ENCODE measurements at regions not wholly inside any gene's neighbourhood (a gene's known extent, or its start where the extent isn't known, plus 50 kb on each side); places are given as distances from the start of the nearest gene placed in this dataset.
"Not testable (repeated sequence)": the region's sequence is repeated elsewhere in the genome, so short reads cannot be mapped to it uniquely, and the experiment has no call there.

DNA sequence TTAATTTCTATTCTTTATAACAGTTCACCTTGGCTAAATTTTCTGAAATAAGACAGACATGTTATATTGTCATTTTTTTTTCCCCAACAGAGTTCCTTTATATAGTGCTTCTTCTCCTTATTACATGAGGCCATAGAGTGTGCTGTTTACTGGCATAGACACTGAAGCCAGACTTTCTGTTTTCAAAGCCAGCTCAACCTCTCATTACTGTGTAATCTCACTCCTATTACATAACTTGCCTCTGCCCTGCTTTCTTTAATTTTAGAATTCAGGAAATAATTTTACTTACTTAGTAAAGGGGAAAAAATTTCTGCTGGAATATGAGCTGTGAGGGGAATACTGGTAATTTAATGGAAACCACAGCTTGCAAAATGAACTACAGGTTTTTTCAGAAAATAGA, 1380.4 kb downstream of the SLITRK1 start:
- no peaks in the 10 kb centered on the region for H3K36me3 ChIP-seq (ENCODE audit: control insufficient read depth in 4 of 4, insufficient read depth in 4 of 4, low read length in 3 of 4)
- H3K9me3 ChIP-seq (ENCODE audit: control extremely low read depth in 1 of 5, control insufficient read depth in 4 of 5, insufficient read depth in 2 of 5, low read depth in 1 of 5, low read length in 4 of 5), result no peaks in the 10 kb centered on the region
- no peak for DNase-seq
- no peak overlapping the region for H3K27ac ChIP-seq (ENCODE audit: insufficient read depth in 1 of 2, low read depth in 1 of 2, low read length in 2 of 2, poor library complexity in 1 of 2, severe bottlenecking in 2 of 2)
- H3K27me3 ChIP-seq (replicated peaks in 2 of 5; ENCODE audit: control insufficient read depth in 4 of 5, insufficient read depth in 5 of 5, low read length in 4 of 5), result no peaks in the 10 kb centered on the region
- ChIA-PET POLR2A (no interaction called here), CTCF (no interaction called here)
- peaks cover 0 to 6% (median 0%) of the 10 kb centered on the region in 4 experiments for H3K4me1 ChIP-seq (ENCODE audit: control extremely low read depth in 1 of 4, control insufficient read depth in 4 of 4, insufficient read depth in 4 of 4, low read length in 3 of 4)
- no peak overlapping the region for H3K4me3 ChIP-seq (ENCODE audit: control insufficient read depth in 1 of 7, extremely low read depth in 1 of 7, insufficient read depth in 4 of 7, low read depth in 2 of 7, low read length in 6 of 7)

DNA sequence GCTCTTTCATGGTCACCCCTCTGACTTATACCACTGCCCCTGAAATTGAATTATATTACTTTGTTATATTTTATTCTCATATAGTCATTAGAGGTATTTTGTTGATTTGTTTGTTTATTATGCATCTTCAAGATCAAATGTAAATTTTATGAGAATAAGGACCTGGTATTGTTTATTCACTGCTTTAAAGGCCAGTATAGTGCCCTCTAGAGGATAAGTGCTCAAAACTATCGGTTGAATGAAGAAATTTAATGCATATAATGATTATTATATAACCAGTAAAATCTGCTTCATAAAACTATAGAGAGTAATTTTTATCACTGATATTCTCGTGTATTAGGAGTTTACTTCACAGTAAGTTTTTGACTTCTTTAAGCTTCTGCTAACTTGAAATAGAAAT, 1401.9 kb downstream of the SLITRK1 start:
- ChIA-PET CTCF (no interaction called here), POLR2A (no interaction called here)
- no peak for DNase-seq
- no peaks in the 10 kb centered on the region for H3K4me1 ChIP-seq (ENCODE audit: control extremely low read depth in 1 of 4, control insufficient read depth in 4 of 4, insufficient read depth in 4 of 4, low read length in 3 of 4)
- H3K4me3 ChIP-seq (ENCODE audit: control insufficient read depth in 1 of 7, extremely low read depth in 1 of 7, insufficient read depth in 4 of 7, low read depth in 2 of 7, low read length in 6 of 7), result no peak overlapping the region
- H3K27ac ChIP-seq (ENCODE audit: insufficient read depth in 1 of 2, low read depth in 1 of 2, low read length in 2 of 2, poor library complexity in 1 of 2, severe bottlenecking in 2 of 2), result no peak overlapping the region
- H3K9me3 ChIP-seq (ENCODE audit: control extremely low read depth in 1 of 5, control insufficient read depth in 4 of 5, insufficient read depth in 2 of 5, low read depth in 1 of 5, low read length in 4 of 5), result peaks cover 0 to 3% (median 0%) of the 10 kb centered on the region in 5 experiments
- WGBS (ENCODE audit: insufficient coverage), result no CpG with 5 or more reads among the region's 2 CpGs
- no peaks in the 10 kb centered on the region for H3K36me3 ChIP-seq (ENCODE audit: control insufficient read depth in 4 of 4, insufficient read depth in 4 of 4, low read length in 3 of 4)
- no peaks in the 10 kb centered on the region for H3K27me3 ChIP-seq (replicated peaks in 2 of 5; ENCODE audit: control insufficient read depth in 4 of 5, insufficient read depth in 5 of 5, low read length in 4 of 5)

DNA sequence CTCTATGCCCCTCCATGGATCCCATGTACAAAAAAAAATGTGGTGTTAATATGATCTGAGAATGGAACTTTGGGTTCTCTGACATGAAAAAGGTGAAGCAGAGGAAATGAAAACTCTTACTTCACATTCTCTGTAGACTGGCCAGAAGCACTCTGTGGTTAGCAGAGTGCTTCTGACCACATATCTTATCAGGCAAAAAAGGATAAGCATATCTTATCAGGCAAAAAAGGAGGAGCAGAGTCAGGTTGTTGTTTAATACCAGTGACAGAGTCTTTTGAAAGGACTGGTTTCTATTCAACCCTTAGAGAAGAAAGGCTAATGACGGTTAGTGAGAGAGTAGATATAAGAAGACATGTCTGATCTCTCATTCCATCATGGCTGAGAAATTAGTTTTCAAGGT, 1404.8 kb downstream of the SLITRK1 start:
- peak in 2 of 3 donors; percentile 5 to 26 for DNase-seq
- peaks cover 0 to 1% (median 0%) of the 10 kb centered on the region in 5 experiments for H3K9me3 ChIP-seq (ENCODE audit: control extremely low read depth in 1 of 5, control insufficient read depth in 4 of 5, insufficient read depth in 2 of 5, low read depth in 1 of 5, low read length in 4 of 5)
- no peak overlapping the region for H3K4me3 ChIP-seq (ENCODE audit: control insufficient read depth in 1 of 7, extremely low read depth in 1 of 7, insufficient read depth in 4 of 7, low read depth in 2 of 7, low read length in 6 of 7)
- ChIA-PET CTCF (no interaction called here), POLR2A (no interaction called here)
- no peak overlapping the region for H3K27ac ChIP-seq (ENCODE audit: insufficient read depth in 1 of 2, low read depth in 1 of 2, low read length in 2 of 2, poor library complexity in 1 of 2, severe bottlenecking in 2 of 2)
- no peaks in the 10 kb centered on the region for H3K27me3 ChIP-seq (replicated peaks in 2 of 5; ENCODE audit: control insufficient read depth in 4 of 5, insufficient read depth in 5 of 5, low read length in 4 of 5)
- H3K36me3 ChIP-seq (ENCODE audit: control insufficient read depth in 4 of 4, insufficient read depth in 4 of 4, low read length in 3 of 4), result no peaks in the 10 kb centered on the region
- WGBS (ENCODE audit: insufficient coverage), result 86% methylated on average over 1 of the region's 1 CpG
- H3K4me1 ChIP-seq (ENCODE audit: control extremely low read depth in 1 of 4, control insufficient read depth in 4 of 4, insufficient read depth in 4 of 4, low read length in 3 of 4), result no peaks in the 10 kb centered on the region

DNA sequence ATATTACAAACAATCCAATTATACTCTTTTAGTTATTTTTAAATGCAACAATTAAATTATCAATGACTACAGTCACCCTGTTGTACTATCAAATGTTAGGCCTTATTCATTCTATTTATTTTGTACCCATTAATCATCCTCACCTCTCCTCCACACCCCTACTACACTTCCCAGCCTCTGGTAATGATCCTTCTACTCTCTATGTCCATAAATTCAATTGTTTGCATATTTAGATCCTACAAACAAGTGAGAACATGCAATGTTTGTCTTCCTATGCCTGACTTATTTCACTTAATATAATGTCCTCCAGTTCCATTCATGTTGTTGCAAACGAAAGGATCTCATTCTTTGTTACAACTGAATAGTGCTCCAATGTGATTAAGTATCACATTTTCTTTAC, 1414.6 kb downstream of the SLITRK1 start:
- no peak overlapping the region for H3K4me3 ChIP-seq (ENCODE audit: control insufficient read depth in 1 of 7, extremely low read depth in 1 of 7, insufficient read depth in 4 of 7, low read depth in 2 of 7, low read length in 6 of 7)
- no peaks in the 10 kb centered on the region for H3K9me3 ChIP-seq (ENCODE audit: control extremely low read depth in 1 of 5, control insufficient read depth in 4 of 5, insufficient read depth in 2 of 5, low read depth in 1 of 5, low read length in 4 of 5)
- whole genome bisulfite sequencing (ENCODE audit: insufficient coverage), result 100% methylated on average over 1 of the region's 1 CpG

DNA sequence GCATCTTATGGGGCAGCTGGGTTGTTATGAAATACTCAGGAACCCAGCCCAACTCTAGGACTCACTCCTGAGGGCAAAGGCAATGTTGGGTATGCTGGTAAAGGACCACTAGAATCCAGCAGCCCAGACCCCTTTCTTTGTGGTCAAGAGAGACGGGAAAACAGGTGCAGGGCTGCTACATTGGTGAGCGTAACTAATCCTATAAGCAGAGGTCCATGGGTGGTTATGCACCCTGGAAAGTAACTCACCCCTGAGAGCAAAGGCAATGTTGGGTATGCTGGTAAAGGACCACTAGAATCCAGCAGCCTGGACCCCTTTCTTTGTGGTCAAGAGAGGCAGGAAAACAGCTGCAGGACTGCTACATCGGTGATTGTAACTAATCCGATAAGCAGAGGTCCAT, 1422.7 kb downstream of the SLITRK1 start:
- H3K27ac ChIP-seq (ENCODE audit: insufficient read depth in 1 of 2, low read depth in 1 of 2, low read length in 2 of 2, poor library complexity in 1 of 2, severe bottlenecking in 2 of 2); POLR2A ChIA-PET; H3K4me3 ChIP-seq (ENCODE audit: control insufficient read depth in 1 of 7, extremely low read depth in 1 of 7, insufficient read depth in 4 of 7, low read depth in 2 of 7, low read length in 6 of 7); H3K27me3 ChIP-seq (replicated peaks in 2 of 5; ENCODE audit: control insufficient read depth in 4 of 5, insufficient read depth in 5 of 5, low read length in 4 of 5); CTCF ChIA-PET; H3K36me3 ChIP-seq (ENCODE audit: control insufficient read depth in 4 of 4, insufficient read depth in 4 of 4, low read length in 3 of 4); DNase-seq; H3K4me1 ChIP-seq (ENCODE audit: control extremely low read depth in 1 of 4, control insufficient read depth in 4 of 4, insufficient read depth in 4 of 4, low read length in 3 of 4); H3K9me3 ChIP-seq (ENCODE audit: control extremely low read depth in 1 of 5, control insufficient read depth in 4 of 5, insufficient read depth in 2 of 5, low read depth in 1 of 5, low read length in 4 of 5): not testable (repeated sequence)
- WGBS (ENCODE audit: insufficient coverage), result 90% methylated on average over 4 of the region's 4 CpGs

More for the DNA sequence above, 1414.6 kb downstream of the SLITRK1 start:
- Histone ChIP-seq H3K27ac (ENCODE audit: insufficient read depth in 1 of 2, low read depth in 1 of 2, low read length in 2 of 2, poor library complexity in 1 of 2, severe bottlenecking in 2 of 2) (no peak overlapping the region), H3K4me1 (ENCODE audit: control extremely low read depth in 1 of 4, control insufficient read depth in 4 of 4, insufficient read depth in 4 of 4, low read length in 3 of 4) (no peaks in the 10 kb centered on the region), H3K36me3 (ENCODE audit: control insufficient read depth in 4 of 4, insufficient read depth in 4 of 4, low read length in 3 of 4) (no peaks in the 10 kb centered on the region), H3K27me3 (replicated peaks in 2 of 5; ENCODE audit: control insufficient read depth in 4 of 5, insufficient read depth in 5 of 5, low read length in 4 of 5) (no peaks in the 10 kb centered on the region)
- POLR2A ChIA-PET, result no interaction called here
- CTCF ChIA-PET, result no interaction called here
- no peak for DNase-seq

DNA sequence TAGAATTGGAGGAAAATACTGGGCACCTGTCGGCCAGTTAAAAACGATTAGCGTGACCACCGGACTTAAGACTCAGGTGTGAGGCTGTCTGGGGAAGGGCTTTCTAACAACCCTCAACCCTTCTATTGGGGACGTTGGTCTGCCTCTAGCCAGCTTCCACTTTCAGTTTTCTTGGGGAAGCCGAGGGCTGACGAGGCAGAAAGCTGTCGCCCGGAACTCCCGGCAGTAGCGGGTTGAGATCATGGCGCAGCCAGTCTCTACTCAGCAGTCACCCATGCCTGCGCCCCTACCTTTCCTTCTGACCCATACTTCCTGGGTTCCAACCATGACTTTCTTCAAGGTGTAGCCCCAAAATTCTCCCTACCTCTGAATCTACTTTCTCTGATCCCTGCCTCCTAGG, 1424.1 kb downstream of the SLITRK1 start:
- CTCF ChIA-PET, result interaction anchor here (0.8 kb wide), 1 partner anchor 9 kb away, joined by 3 read pairs; no protein-coding TSS in a partner anchor
- POLR2A ChIA-PET, result no interaction called here
- no peaks in the 10 kb centered on the region for H3K4me1 ChIP-seq (ENCODE audit: control extremely low read depth in 1 of 4, control insufficient read depth in 4 of 4, insufficient read depth in 4 of 4, low read length in 3 of 4)
- H3K27ac ChIP-seq (ENCODE audit: insufficient read depth in 1 of 2, low read depth in 1 of 2, low read length in 2 of 2, poor library complexity in 1 of 2, severe bottlenecking in 2 of 2), result peak overlapping the region in 1 of 2 experiments; percentile 25
- no peak overlapping the region for H3K4me3 ChIP-seq (ENCODE audit: control insufficient read depth in 1 of 7, extremely low read depth in 1 of 7, insufficient read depth in 4 of 7, low read depth in 2 of 7, low read length in 6 of 7)
- H3K27me3 ChIP-seq (replicated peaks in 2 of 5; ENCODE audit: control insufficient read depth in 4 of 5, insufficient read depth in 5 of 5, low read length in 4 of 5), result no peaks in the 10 kb centered on the region
- WGBS (ENCODE audit: insufficient coverage), result 97% methylated on average over 13 of the region's 13 CpGs
- no peaks in the 10 kb centered on the region for H3K9me3 ChIP-seq (ENCODE audit: control extremely low read depth in 1 of 5, control insufficient read depth in 4 of 5, insufficient read depth in 2 of 5, low read depth in 1 of 5, low read length in 4 of 5)
- no peaks in the 10 kb centered on the region for H3K36me3 ChIP-seq (ENCODE audit: control insufficient read depth in 4 of 4, insufficient read depth in 4 of 4, low read length in 3 of 4)
- DNase-seq, result no peak

DNA sequence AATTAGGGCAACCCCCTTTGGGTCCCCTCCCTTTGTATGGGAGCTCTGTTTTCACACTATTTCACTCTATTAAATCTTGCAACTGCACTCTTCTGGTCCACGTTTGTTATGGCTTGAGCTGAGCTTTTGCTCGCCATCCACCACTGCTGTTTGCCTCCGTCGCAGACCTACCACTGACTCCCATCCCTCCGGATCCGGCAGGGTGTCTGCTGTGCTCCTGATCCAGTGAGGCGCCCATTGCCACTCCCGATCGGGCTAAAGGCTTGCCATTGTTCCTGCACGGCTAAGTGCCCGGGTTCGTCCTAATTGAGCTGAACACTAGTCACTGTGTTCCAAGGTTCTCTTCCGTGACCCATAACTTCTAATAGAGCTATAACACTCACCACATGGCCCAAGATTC, 1424.7 kb downstream of the SLITRK1 start:
- WGBS (ENCODE audit: insufficient coverage), result 99% methylated on average over 12 of the region's 13 CpGs
- H3K27me3 ChIP-seq (replicated peaks in 2 of 5; ENCODE audit: control insufficient read depth in 4 of 5, insufficient read depth in 5 of 5, low read length in 4 of 5); H3K9me3 ChIP-seq (ENCODE audit: control extremely low read depth in 1 of 5, control insufficient read depth in 4 of 5, insufficient read depth in 2 of 5, low read depth in 1 of 5, low read length in 4 of 5); POLR2A ChIA-PET; H3K4me3 ChIP-seq (ENCODE audit: control insufficient read depth in 1 of 7, extremely low read depth in 1 of 7, insufficient read depth in 4 of 7, low read depth in 2 of 7, low read length in 6 of 7); H3K27ac ChIP-seq (ENCODE audit: insufficient read depth in 1 of 2, low read depth in 1 of 2, low read length in 2 of 2, poor library complexity in 1 of 2, severe bottlenecking in 2 of 2); DNase-seq; H3K4me1 ChIP-seq (ENCODE audit: control extremely low read depth in 1 of 4, control insufficient read depth in 4 of 4, insufficient read depth in 4 of 4, low read length in 3 of 4); H3K36me3 ChIP-seq (ENCODE audit: control insufficient read depth in 4 of 4, insufficient read depth in 4 of 4, low read length in 3 of 4): not testable (repeated sequence)
- CTCF ChIA-PET, result interaction anchor here (0.8 kb wide), 1 partner anchor 8 kb away, joined by 3 read pairs; no protein-coding TSS in a partner anchor

All from common myeloid progenitor, CD34-positive (primary cell).